ENCODE measurements at regions not wholly inside any gene's neighbourhood (a gene's known extent, or its start where the extent isn't known, plus 50 kb on each side); places are given as distances from the start of the nearest gene placed in this dataset.

GRCh38 chr6:144574796-144575195 lies 289.7 kb downstream of the UTRN start:
- Histone ChIP-seq H3K36me3 (no peaks in the 10 kb centered on the region), H3K27me3 (ENCODE audit: insufficient read depth, low read depth, severe bottlenecking) (no peaks in the 10 kb centered on the region), H3K27ac (no peak overlapping the region), H3K4me3 (ENCODE audit: low read depth, low read length) (no peak overlapping the region), H3K9me3 (ENCODE audit: severe bottlenecking) (no peaks in the 10 kb centered on the region)
- no peak for TF ChIP-seq CTCF (IDR thresholded peaks at IDR 0.05; ENCODE audit: low read depth, low read length)
- no peak for DNase-seq

GRCh38 chr6:144575327-144575726 lies 290.2 kb downstream of the UTRN start:
- no peaks in the 10 kb centered on the region for H3K36me3 ChIP-seq
- H3K27ac ChIP-seq: no peak overlapping the region
- no peaks in the 10 kb centered on the region for H3K27me3 ChIP-seq (ENCODE audit: insufficient read depth, low read depth, severe bottlenecking)
- no peak overlapping the region for H3K4me3 ChIP-seq (ENCODE audit: low read depth, low read length)
- no peaks in the 10 kb centered on the region for H3K9me3 ChIP-seq (ENCODE audit: severe bottlenecking)
- no peak for TF ChIP-seq CTCF (IDR thresholded peaks at IDR 0.05; ENCODE audit: low read depth, low read length)
- no peak for DNase-seq

GRCh38 chr6:144576871-144577270 lies 291.7 kb downstream of the UTRN start:
- Histone ChIP-seq H3K9me3 (ENCODE audit: severe bottlenecking) (no peaks in the 10 kb centered on the region), H3K4me3 (ENCODE audit: low read depth, low read length) (no peak overlapping the region), H3K27me3 (ENCODE audit: insufficient read depth, low read depth, severe bottlenecking) (no peaks in the 10 kb centered on the region), H3K27ac (no peak overlapping the region), H3K36me3 (no peaks in the 10 kb centered on the region)
- DNase-seq: no peak
- TF ChIP-seq CTCF (IDR thresholded peaks at IDR 0.05; ENCODE audit: low read depth, low read length): no peak

GRCh38 chr6:144578385-144579350 lies 293.5 kb downstream of the UTRN start:
- Histone ChIP-seq H3K27me3 (ENCODE audit: insufficient read depth, low read depth, severe bottlenecking) (no peaks in the 10 kb centered on the region), H3K4me3 (ENCODE audit: low read depth, low read length) (no peak overlapping the region), H3K27ac (no peak overlapping the region), H3K9me3 (ENCODE audit: severe bottlenecking) (no peaks in the 10 kb centered on the region), H3K36me3 (no peaks in the 10 kb centered on the region)
- DNase-seq: no peak
- TF ChIP-seq CTCF (IDR thresholded peaks at IDR 0.05; ENCODE audit: low read depth, low read length): no peak

- H3K27ac ChIP-seq: no peak overlapping the region
- H3K27me3 ChIP-seq (ENCODE audit: insufficient read depth, low read depth, severe bottlenecking): no peaks in the 10 kb centered on the region
- no peak overlapping the region for H3K4me3 ChIP-seq (ENCODE audit: low read depth, low read length)
- no peaks in the 10 kb centered on the region for H3K36me3 ChIP-seq
- DNase-seq: no peak
- H3K9me3 ChIP-seq (ENCODE audit: severe bottlenecking): no peaks in the 10 kb centered on the region
- TF ChIP-seq CTCF (IDR thresholded peaks at IDR 0.05; ENCODE audit: low read depth, low read length): no peak
Measured at GRCh38 chr6:144580039-144580438, 294.9 kb downstream of the UTRN start.

Measured in WERI-Rb-1 (cell line).